Endothelial cell of umbilical vein (primary cell): ENCODE measurements at regions not wholly inside any gene's neighbourhood (a gene's known extent, or its start where the extent isn't known, plus 50 kb on each side); places are given as distances from the start of the nearest gene placed in this dataset.

ENCODE experiments used
- BruUV-seq: library from RNA; stranded (reverse); fragments of 400-500 nt; replicated peaks from 2 replicates; lab custom pipeline; 2021; lab: Mats Ljungman, UMichigan
- CTCF ChIA-PET: fragments of 300-600, 350-600 bp; sonication (Branson Sonifier 250); formaldehyde crosslinking; loops from one replicate; lab custom pipeline; 2021; ENCODE audit warnings: antibody characterized with exemption, inconsistent platforms; lab: Charles Lee
- POLR2A ChIA-PET: fragments of 300-600, 350-600 bp; sonication (Branson Sonifier 250); formaldehyde crosslinking; loops from one replicate; lab custom pipeline; 2021; ENCODE audit warnings: antibody characterized with exemption, inconsistent platforms; lab: Charles Lee
- DNase-seq: peaks from one replicate; pipeline ENCODE4 v3.0.0-alpha.2; 2011; ENCODE audit warnings: low read depth, low spot score
- FAIRE-seq: peaks from 2 replicates; lab custom pipeline; 2011; peaks lifted over from hg19 to GRCh38; lab: Jason Lieb, UNC
- H2AFZ ChIP-seq: 2 replicates; pipeline ENCODE4 v1.6.0; 2012; ENCODE audit warnings: low read depth, low read length, control low read depth, inconsistent platforms
- H3K27ac ChIP-seq: 2 replicates; pipeline ENCODE4 v1.5.1; 2011; ENCODE audit warnings: low read depth, mild to moderate bottlenecking, control low read depth, low read length, moderate library complexity; ENCODE audit not compliant: insufficient read depth
- H3K27me3 ChIP-seq, 2 experiments: 2 replicates each; pipeline versions ENCODE4 v1.6.0 to v1.6.1; 2011; ENCODE audit warnings: low read length in 2 of 2, mixed read lengths in 1 of 2; ENCODE audit not compliant: control insufficient read depth in 2 of 2, insufficient read depth in 2 of 2
- H3K36me3 ChIP-seq, 2 experiments: 2 replicates in 1 of 2; 3 replicates in 1 of 2; pipeline ENCODE4 v1.5.1; 2011; ENCODE audit warnings: low read length in 2 of 2, mild to moderate bottlenecking in 1 of 2, moderate library complexity in 1 of 2; ENCODE audit not compliant: control insufficient read depth in 2 of 2, insufficient read depth in 2 of 2; ENCODE audit errors: extremely low read depth in 1 of 2
- H3K4me1 ChIP-seq: 3 replicates; pipeline ENCODE4 v1.5.1; 2011; ENCODE audit warnings: mild to moderate bottlenecking, low read length; ENCODE audit not compliant: control insufficient read depth, insufficient read depth; ENCODE audit errors: extremely low read depth
- H3K4me2 ChIP-seq: 2 replicates; pipeline ENCODE4 v1.6.1; 2011; ENCODE audit warnings: low read length, control low read depth, mixed read lengths; ENCODE audit not compliant: insufficient read depth
- H3K4me3 ChIP-seq, 3 experiments: fragments of 200-600 bp in 1 of 3; sonication (generic), shearing (Covaris generic) in 1 of 3; replicated peaks in 1 of 3; 2 replicates each; pipeline ENCODE4 v1.5.1; 2011 to 2016; ENCODE audit warnings: control low read depth in 3 of 3, low read length in 3 of 3, mild to moderate bottlenecking in 2 of 3, inconsistent platforms in 1 of 3, low read depth in 1 of 3, moderate library complexity in 1 of 3; ENCODE audit not compliant: insufficient read depth in 1 of 3
- H3K79me2 ChIP-seq: 2 replicates; pipeline ENCODE4 v1.6.0; 2012; ENCODE audit warnings: low read length, inconsistent platforms; ENCODE audit not compliant: control insufficient read depth, insufficient read depth
- H3K9ac ChIP-seq: replicated peaks from 2 replicates; pipeline ENCODE3; 2011; ENCODE audit warnings: low read length, control low read depth; ENCODE audit not compliant: insufficient read depth; ENCODE audit errors: extremely low read depth
- H3K9me1 ChIP-seq: replicated peaks from 3 replicates; pipeline ENCODE4 v1.6.0; 2011; ENCODE audit warnings: mild to moderate bottlenecking, low read length; ENCODE audit not compliant: control insufficient read depth, insufficient read depth; ENCODE audit errors: extremely low read depth
- H3K9me3 ChIP-seq: replicated peaks from 2 replicates; pipeline ENCODE4 v1.5.1; 2012; ENCODE audit warnings: low read length, inconsistent platforms; ENCODE audit not compliant: control insufficient read depth, insufficient read depth
- H4K20me1 ChIP-seq: replicated peaks from 2 replicates; pipeline ENCODE3; 2011; ENCODE audit warnings: mild to moderate bottlenecking, low read length; ENCODE audit not compliant: control insufficient read depth, insufficient read depth; ENCODE audit errors: extremely low read depth
- CTCF ChIP-seq, 2 donors: IDR thresholded peaks; 1 replicate in 1 of 2; 2 replicates in 1 of 2; pipeline ENCODE4 v1.5.1; 2011; ENCODE audit warnings: low read length in 2 of 2, mild to moderate bottlenecking in 2 of 2, moderate library complexity in 2 of 2, control low read depth in 1 of 2, inconsistent platforms in 1 of 2, low read depth in 1 of 2; ENCODE audit not compliant: insufficient read depth in 1 of 2; ENCODE audit errors: extremely low read depth in 1 of 2
- EZH2 ChIP-seq: IDR thresholded peaks from 2 replicates; pipeline ENCODE4 v1.6.1; 2012; ENCODE audit warnings: borderline replicate concordance, low read depth, mild to moderate bottlenecking, moderate library complexity, low read length, inconsistent platforms; ENCODE audit not compliant: severe bottlenecking
- FOS ChIP-seq: IDR thresholded peaks from 2 replicates; pipeline ENCODE4 v1.6.1; 2011; ENCODE audit warnings: mild to moderate bottlenecking, low read length, moderate library complexity, borderline replicate concordance; ENCODE audit not compliant: insufficient read depth
- GATA2 ChIP-seq: IDR thresholded peaks from 2 replicates; pipeline ENCODE4 v1.7.0; 2011; ENCODE audit warnings: low read depth, mild to moderate bottlenecking, moderate library complexity, mixed read lengths, low read length; ENCODE audit not compliant: insufficient read length, insufficient read depth
- JUN ChIP-seq: IDR thresholded peaks from 2 replicates; pipeline ENCODE4 v1.6.1; 2011; ENCODE audit warnings: borderline replicate concordance, low read depth; ENCODE audit not compliant: insufficient read length, insufficient read depth
- MAX ChIP-seq: IDR thresholded peaks from 2 replicates; pipeline ENCODE4 v1.6.1; 2011; ENCODE audit not compliant: insufficient read depth, insufficient read length
- MYC ChIP-seq: IDR thresholded peaks from one replicate; pipeline ENCODE4 v1.6.1; 2011; ENCODE audit warnings: mild to moderate bottlenecking, low read depth, low read length
- POLR2A ChIP-seq: IDR thresholded peaks from 2 replicates; pipeline ENCODE4 v1.6.1; 2012; ENCODE audit warnings: low read depth, mild to moderate bottlenecking, control low read depth, low read length
- POLR2AphosphoS5 ChIP-seq: IDR thresholded peaks from 2 replicates; pipeline ENCODE4 v1.6.1; 2012; ENCODE audit warnings: low read depth, mild to moderate bottlenecking, control low read depth, low read length, moderate library complexity; ENCODE audit not compliant: insufficient read depth
- dilution Hi-C: fragments of 300-500 bp; cut with MboI; formaldehyde crosslinking; loops from one replicate; pipeline ENCODE4 v1.15.0; 2019; ENCODE audit warnings: low sequenced_read_pairs; ENCODE audit not compliant: extremely low pct_ligation_motif_present
- intact Hi-C: fragments of 100-400 bp; cut with micrococcal nuclease; formaldehyde crosslinking; loops from one replicate; pipeline ENCODE4 v1.10.0; 2022

- Histone ChIP-seq H3K9me1 (no peaks in the 10 kb centered on the region), H3K4me2 (no peak overlapping the region), H3K4me1 (no peaks in the 10 kb centered on the region), H3K79me2 (no peaks in the 10 kb centered on the region), H2AFZ (no peak overlapping the region), H3K9me3 (peaks cover 7% of the 10 kb centered on the region), H3K9ac (no peak overlapping the region), H3K27ac (no peak overlapping the region), H3K27me3 (no peaks in the 10 kb centered on the region), H3K36me3 (no peaks in the 10 kb centered on the region), H4K20me1 (no peaks in the 10 kb centered on the region), H3K4me3 (no peak overlapping the region)
- TF ChIP-seq GATA2 = no peak
- no peak for TF ChIP-seq POLR2A
- no peak for TF ChIP-seq CTCF (IDR thresholded peaks at IDR 0.05; ENCODE audit: extremely low read depth in 1 of 2, insufficient read depth in 1 of 2, low read depth in 1 of 2, low read length in 2 of 2)
- no peak for TF ChIP-seq POLR2AphosphoS5
- TF ChIP-seq EZH2 = no peak
- no peak for TF ChIP-seq MYC
- TF ChIP-seq FOS = no peak
- TF ChIP-seq MAX = no peak
- TF ChIP-seq JUN = no peak
- dilution Hi-C loops = no loop called here
- CTCF ChIA-PET = no interaction called here
- intact Hi-C loops = no loop called here
- no peak for DNase-seq
- FAIRE-seq = no peak
- no TSS peak for BruUV-seq
- POLR2A ChIA-PET = no interaction called here
Measured at GRCh38 chr2:123915380-123915779, 109.7 kb upstream of the CNTNAP5 start.
